ENCODE measurements at regions not wholly inside any gene's neighbourhood (a gene's known extent, or its start where the extent isn't known, plus 50 kb on each side); places are given as distances from the start of the nearest gene placed in this dataset.

- TF ChIP-seq POLR2A (IDR thresholded peaks at IDR 0.05; ENCODE audit: low read depth, low read length): no peak
- TF ChIP-seq TAF1 (IDR thresholded peaks at IDR 0.05; ENCODE audit: borderline replicate concordance, low read depth, low read length): no peak
- no peak for TF ChIP-seq POLR2AphosphoS5 (IDR thresholded peaks at IDR 0.05; ENCODE audit: low read depth, low read length)
Measured at GRCh38 chr11:26040339-26040738, 291.6 kb upstream of the ANO3 start.
